GM18909 (cell line): ENCODE measurements at regions not wholly inside any gene's neighbourhood (a gene's known extent, or its start where the extent isn't known, plus 50 kb on each side); places are given as distances from the start of the nearest gene placed in this dataset.
A peak's percentile ranks its signal among the peaks of the same experiment; 100 is the strongest.
"Not testable (repeated sequence)": the region's sequence is repeated elsewhere in the genome, so short reads cannot be mapped to it uniquely, and the experiment has no call there.

Source experiments
- ATAC-seq: cut with Tn5 transposase; IDR thresholded peaks from one replicate; pipeline ENCODE4 v1.9.1; 2021; ENCODE audit warnings: mild to moderate bottlenecking; ENCODE audit not compliant: unreplicated experiment, poor library complexity

- no peak for ATAC-seq
Measured at GRCh38 chr2:44083054-44083453, 85.6 kb upstream of the PPM1B start.

GRCh38 chr2:44084850-44085249, 83.8 kb upstream of the PPM1B start:
- ATAC-seq = no peak

- no peak for ATAC-seq
Measured at GRCh38 chr2:44086629-44087028, 82.0 kb upstream of the PPM1B start.

- ATAC-seq = peak; percentile 69
Measured at GRCh38 chr2:44087036-44087713, 81.5 kb upstream of the PPM1B start.

GRCh38 chr2:44087714-44088092, 81.0 kb upstream of the PPM1B start:
- no peak for ATAC-seq

- not testable (repeated sequence) for ATAC-seq
Measured at GRCh38 chr2:44092519-44092918, 76.2 kb upstream of the PPM1B start.

- no peak for ATAC-seq
Measured at GRCh38 chr2:44093970-44094369, 74.7 kb upstream of the PPM1B start.

GRCh38 chr2:44097322-44097907, 71.3 kb upstream of the PPM1B start:
- no peak for ATAC-seq

GRCh38 chr2:44098050-44098449, 70.6 kb upstream of the PPM1B start:
- no peak for ATAC-seq

GRCh38 chr2:44098891-44099290, 69.8 kb upstream of the PPM1B start:
- ATAC-seq = no peak

GRCh38 chr2:44100351-44100750, 68.3 kb upstream of the PPM1B start:
- peak; percentile 51 for ATAC-seq

- no peak for ATAC-seq
Measured at GRCh38 chr2:44101246-44101645, 67.4 kb upstream of the PPM1B start.

GRCh38 chr2:44102790-44103562, 65.7 kb upstream of the PPM1B start:
- no peak for ATAC-seq

GRCh38 chr2:44103639-44104038, 65.0 kb upstream of the PPM1B start:
- no peak for ATAC-seq

GRCh38 chr2:44104855-44105271, 63.8 kb upstream of the PPM1B start:
- ATAC-seq = no peak

- not testable (repeated sequence) for ATAC-seq
Measured at GRCh38 chr2:44106509-44106908, 62.2 kb upstream of the PPM1B start.

GRCh38 chr2:44107086-44107740, 61.5 kb upstream of the PPM1B start:
- peak; percentile 87 for ATAC-seq

- ATAC-seq = no peak
Measured at GRCh38 chr2:44107974-44108373, 60.7 kb upstream of the PPM1B start.

GRCh38 chr2:44109166-44109565, 59.5 kb upstream of the PPM1B start:
- no peak for ATAC-seq

- ATAC-seq = no peak
Measured at GRCh38 chr2:44110444-44110843, 58.2 kb upstream of the PPM1B start.

- no peak for ATAC-seq
Measured at GRCh38 chr2:44112096-44112495, 56.6 kb upstream of the PPM1B start.
